ENCODE measurements at regions not wholly inside any gene's neighbourhood (a gene's known extent, or its start where the extent isn't known, plus 50 kb on each side); places are given as distances from the start of the nearest gene placed in this dataset.

- TF ChIP-seq, protein P1, sequence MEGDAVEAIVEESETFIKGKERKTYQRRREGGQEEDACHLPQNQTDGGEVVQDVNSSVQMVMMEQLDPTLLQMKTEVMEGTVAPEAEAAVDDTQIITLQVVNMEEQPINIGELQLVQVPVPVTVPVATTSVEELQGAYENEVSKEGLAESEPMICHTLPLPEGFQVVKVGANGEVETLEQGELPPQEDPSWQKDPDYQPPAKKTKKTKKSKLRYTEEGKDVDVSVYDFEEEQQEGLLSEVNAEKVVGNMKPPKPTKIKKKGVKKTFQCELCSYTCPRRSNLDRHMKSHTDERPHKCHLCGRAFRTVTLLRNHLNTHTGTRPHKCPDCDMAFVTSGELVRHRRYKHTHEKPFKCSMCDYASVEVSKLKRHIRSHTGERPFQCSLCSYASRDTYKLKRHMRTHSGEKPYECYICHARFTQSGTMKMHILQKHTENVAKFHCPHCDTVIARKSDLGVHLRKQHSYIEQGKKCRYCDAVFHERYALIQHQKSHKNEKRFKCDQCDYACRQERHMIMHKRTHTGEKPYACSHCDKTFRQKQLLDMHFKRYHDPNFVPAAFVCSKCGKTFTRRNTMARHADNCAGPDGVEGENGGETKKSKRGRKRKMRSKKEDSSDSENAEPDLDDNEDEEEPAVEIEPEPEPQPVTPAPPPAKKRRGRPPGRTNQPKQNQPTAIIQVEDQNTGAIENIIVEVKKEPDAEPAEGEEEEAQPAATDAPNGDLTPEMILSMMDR (IDR thresholded peaks at IDR 0.05): no peak
- no peak for TF ChIP-seq POLR2AphosphoS5 (IDR thresholded peaks at IDR 0.05)
These were observed 696.9 kb upstream of the ATXN8OS start for GRCh38 chr13:69410761-69411160.

Data from sigmoid colon (tissue), 4 donors.